A673 (cell line): ENCODE measurements at regions not wholly inside any gene's neighbourhood (a gene's known extent, or its start where the extent isn't known, plus 50 kb on each side); places are given as distances from the start of the nearest gene placed in this dataset.

Experiments used
- CTCF ChIP-seq: fragments of 300-800, 200-600 bp; sonication (generic); conservative IDR thresholded peaks from 2 replicates; pipeline ENCODE4 v1.5.1; 2017; ENCODE audit warnings: low read depth, mild to moderate bottlenecking, antibody characterized with exemption, low read length, moderate library complexity, mixed read lengths
- EZH2 ChIP-seq: fragments of 200-600 bp; sonication (generic); IDR thresholded peaks from 2 replicates; pipeline ENCODE4 v1.6.1; 2017; ENCODE audit warnings: borderline replicate concordance, low read depth, mild to moderate bottlenecking, mixed read lengths, antibody characterized with exemption, low read length; ENCODE audit not compliant: poor library complexity, severe bottlenecking

GRCh38 chrX:20567108-20567507, 300.4 kb upstream of the RPS6KA3 start:
- TF ChIP-seq CTCF (no peak), EZH2 (no peak)
